DND-41 (cell line): ENCODE measurements at regions not wholly inside any gene's neighbourhood (a gene's known extent, or its start where the extent isn't known, plus 50 kb on each side); places are given as distances from the start of the nearest gene placed in this dataset.

ENCODE experiments used
- ATAC-seq: fragments of 200-7000 bp; cut with Tn5 transposase; 3 replicates; pipeline ENCODE4 v1.9.1; 2021; ENCODE audit warnings: low read depth; ENCODE audit not compliant: insufficient read depth
- DNase-seq: peaks from one replicate; pipeline ENCODE4 v3.0.0-alpha.2; 2020
- H2AFZ ChIP-seq: 2 replicates; pipeline ENCODE4 v1.6.0; 2012; ENCODE audit warnings: low read depth, low read length
- H3K27ac ChIP-seq: 2 replicates; pipeline ENCODE4 v1.5.1; 2012; ENCODE audit warnings: low read length, inconsistent platforms
- H3K27me3 ChIP-seq: fragments of 200-600 bp; sonication (generic); 2 replicates; pipeline ENCODE4 v1.6.0; 2012; ENCODE audit warnings: low read length, mild to moderate bottlenecking, inconsistent platforms; ENCODE audit not compliant: insufficient read depth, poor library complexity
- H3K36me3 ChIP-seq: 2 replicates; pipeline ENCODE4 v1.5.1; 2012; ENCODE audit warnings: low read length, inconsistent platforms; ENCODE audit not compliant: insufficient read depth
- H3K4me1 ChIP-seq: 2 replicates; pipeline ENCODE4 v1.5.1; 2012; ENCODE audit warnings: mild to moderate bottlenecking, low read length; ENCODE audit not compliant: insufficient read depth
- H3K4me2 ChIP-seq: 2 replicates; pipeline ENCODE4 v1.6.0; 2012; ENCODE audit warnings: mild to moderate bottlenecking, moderate library complexity, low read length, inconsistent platforms; ENCODE audit not compliant: insufficient read depth
- H3K4me3 ChIP-seq, 2 experiments: fragments of 200-600 bp in 1 of 2; shearing (Covaris generic) in 1 of 2; 2 replicates each; pipeline ENCODE4 v1.5.1; 2012 to 2016; ENCODE audit warnings: inconsistent platforms in 2 of 2, low read length in 2 of 2, mild to moderate bottlenecking in 2 of 2, low read depth in 1 of 2, moderate library complexity in 1 of 2
- H3K79me2 ChIP-seq: 2 replicates; pipeline ENCODE4 v1.6.0; 2012; ENCODE audit warnings: low read length, inconsistent platforms; ENCODE audit not compliant: insufficient read depth
- H3K9ac ChIP-seq: 2 replicates; pipeline ENCODE4 v1.6.0; 2012; ENCODE audit warnings: low read depth, mild to moderate bottlenecking, inconsistent platforms, low read length, moderate library complexity
- H3K9me3 ChIP-seq: 2 replicates; pipeline ENCODE4 v1.5.1; 2012; ENCODE audit warnings: low read length, moderate library complexity, mild to moderate bottlenecking, inconsistent platforms; ENCODE audit not compliant: insufficient read depth, severe bottlenecking
- H4K20me1 ChIP-seq: 2 replicates; pipeline ENCODE4 v1.6.0; 2012; ENCODE audit warnings: low read length; ENCODE audit not compliant: insufficient read depth
- EZH2 ChIP-seq: IDR thresholded peaks from 3 replicates; pipeline ENCODE4 v1.6.1; 2012; ENCODE audit warnings: borderline replicate concordance, low read depth, mild to moderate bottlenecking, moderate library complexity, low read length, inconsistent platforms; ENCODE audit not compliant: severe bottlenecking
- TF ChIP-seq, protein P1 (sequence below): IDR thresholded peaks from 2 replicates; pipeline ENCODE4 v1.5.1; 2012; ENCODE audit warnings: borderline replicate concordance, low read length, moderate library complexity, mild to moderate bottlenecking; ENCODE audit not compliant: poor library complexity, severe bottlenecking; ENCODE audit errors: extremely low read depth

DNA sequence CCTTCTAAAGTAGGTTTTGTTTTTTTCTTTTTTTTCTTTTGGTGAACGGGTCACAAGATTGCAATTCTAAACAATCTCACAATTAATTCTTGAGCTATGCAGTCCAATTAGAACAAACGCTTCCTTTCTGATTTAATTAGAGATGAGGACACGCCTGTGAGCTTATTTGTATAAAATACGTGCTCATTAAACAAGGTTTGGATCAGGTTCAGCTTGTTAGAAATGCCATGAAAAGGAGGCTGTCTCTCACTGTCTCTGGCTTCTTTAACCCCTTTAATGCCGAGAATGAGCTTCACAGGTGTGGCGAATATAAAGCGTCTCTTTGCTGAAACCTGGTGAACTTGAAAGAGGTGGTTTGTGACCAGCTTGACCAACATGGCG is 191.8 kb downstream of the GAS1 start:
- no peaks in the 10 kb centered on the region for H3K4me1 ChIP-seq
- no peaks in the 10 kb centered on the region for H4K20me1 ChIP-seq
- no peaks in the 10 kb centered on the region for H3K27me3 ChIP-seq
- H3K9me3 ChIP-seq: no peaks in the 10 kb centered on the region
- H3K9ac ChIP-seq: no peak overlapping the region
- H3K27ac ChIP-seq: no peak overlapping the region
- ATAC-seq (no peak), DNase-seq (no peak)
- no peak overlapping the region for H3K4me3 ChIP-seq
- no peak overlapping the region for H2AFZ ChIP-seq
- H3K79me2 ChIP-seq: no peaks in the 10 kb centered on the region
- H3K36me3 ChIP-seq: no peaks in the 10 kb centered on the region
- no peak for TF ChIP-seq EZH2
- TF ChIP-seq, protein P1, sequence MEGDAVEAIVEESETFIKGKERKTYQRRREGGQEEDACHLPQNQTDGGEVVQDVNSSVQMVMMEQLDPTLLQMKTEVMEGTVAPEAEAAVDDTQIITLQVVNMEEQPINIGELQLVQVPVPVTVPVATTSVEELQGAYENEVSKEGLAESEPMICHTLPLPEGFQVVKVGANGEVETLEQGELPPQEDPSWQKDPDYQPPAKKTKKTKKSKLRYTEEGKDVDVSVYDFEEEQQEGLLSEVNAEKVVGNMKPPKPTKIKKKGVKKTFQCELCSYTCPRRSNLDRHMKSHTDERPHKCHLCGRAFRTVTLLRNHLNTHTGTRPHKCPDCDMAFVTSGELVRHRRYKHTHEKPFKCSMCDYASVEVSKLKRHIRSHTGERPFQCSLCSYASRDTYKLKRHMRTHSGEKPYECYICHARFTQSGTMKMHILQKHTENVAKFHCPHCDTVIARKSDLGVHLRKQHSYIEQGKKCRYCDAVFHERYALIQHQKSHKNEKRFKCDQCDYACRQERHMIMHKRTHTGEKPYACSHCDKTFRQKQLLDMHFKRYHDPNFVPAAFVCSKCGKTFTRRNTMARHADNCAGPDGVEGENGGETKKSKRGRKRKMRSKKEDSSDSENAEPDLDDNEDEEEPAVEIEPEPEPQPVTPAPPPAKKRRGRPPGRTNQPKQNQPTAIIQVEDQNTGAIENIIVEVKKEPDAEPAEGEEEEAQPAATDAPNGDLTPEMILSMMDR: no peak
- H3K4me2 ChIP-seq: no peak overlapping the region

DNA sequence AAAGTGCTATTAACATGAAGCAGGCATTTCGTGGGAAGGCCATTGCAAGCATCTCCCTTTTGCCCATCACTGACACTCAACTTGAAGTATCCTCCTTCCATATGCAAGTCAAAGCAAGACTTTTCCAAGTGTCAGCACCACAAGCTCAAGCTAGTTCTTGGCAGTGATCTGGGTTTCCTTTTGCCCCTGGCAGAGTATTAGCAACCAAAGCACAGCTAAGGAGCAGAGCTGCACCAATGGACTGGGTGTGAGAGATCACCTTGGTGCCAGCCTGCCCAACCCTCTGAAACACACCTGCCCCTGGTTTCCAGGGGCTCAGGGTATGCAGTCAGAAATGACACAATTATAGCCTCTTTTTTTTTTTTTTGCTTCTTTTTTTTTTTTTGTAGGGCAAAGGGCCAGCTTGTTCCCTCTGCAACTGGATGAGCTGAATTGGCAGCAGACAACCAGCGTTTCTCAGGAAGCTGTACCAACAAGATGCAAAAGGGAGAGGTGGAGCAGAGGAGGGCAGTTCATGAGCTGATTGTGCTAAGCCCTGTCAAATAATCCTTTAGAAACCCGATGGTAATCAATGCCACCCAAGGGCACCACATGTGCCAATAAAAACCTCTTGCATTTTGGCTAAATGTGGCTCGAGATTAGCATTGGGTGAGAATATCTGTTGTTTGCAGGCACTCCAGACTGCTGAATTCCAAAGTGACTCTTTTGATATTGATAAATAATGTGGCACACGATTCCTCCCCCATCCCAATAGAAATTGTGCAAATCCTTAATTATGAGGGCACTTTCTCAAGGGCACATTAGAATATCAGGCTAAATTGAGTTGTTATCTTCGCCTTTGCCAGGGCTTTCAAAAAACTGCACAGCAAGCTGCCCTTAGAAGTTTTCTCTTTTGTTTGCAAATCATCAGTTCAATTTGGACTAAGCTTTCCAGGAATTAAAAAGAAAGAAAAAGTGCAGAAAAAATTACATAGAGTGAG is 192.4 kb downstream of the GAS1 start:
- Histone ChIP-seq H3K9ac (no peak overlapping the region), H3K4me3 (no peak overlapping the region), H3K4me1 (no peaks in the 10 kb centered on the region), H4K20me1 (no peaks in the 10 kb centered on the region), H3K36me3 (no peaks in the 10 kb centered on the region), H3K27me3 (no peaks in the 10 kb centered on the region), H3K9me3 (no peaks in the 10 kb centered on the region), H3K79me2 (no peaks in the 10 kb centered on the region), H3K27ac (no peak overlapping the region), H2AFZ (no peak overlapping the region), H3K4me2 (no peak overlapping the region)
- ATAC-seq (no peak), DNase-seq (no peak)
- TF ChIP-seq, protein P1: no peak
- TF ChIP-seq EZH2: no peak

DNA sequence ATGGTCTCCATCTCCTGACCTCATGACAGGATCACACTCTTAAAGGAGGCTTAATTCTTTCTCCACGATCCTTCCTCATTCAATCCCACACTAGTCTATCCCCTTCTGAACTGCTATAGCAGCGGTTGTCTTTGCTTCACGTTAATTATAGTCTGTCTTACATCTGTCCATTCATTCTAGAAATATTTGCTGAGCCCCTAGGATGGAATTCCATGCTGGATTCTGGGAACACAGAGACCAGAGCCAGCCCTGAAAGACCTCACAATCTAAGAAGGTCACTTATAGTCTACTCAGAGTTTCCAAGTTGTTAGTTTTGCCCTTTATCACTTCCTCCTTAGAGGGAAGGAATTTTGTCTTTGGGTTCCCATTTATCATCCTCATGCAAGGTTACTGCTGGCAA is 193.5 kb downstream of the GAS1 start:
- H3K79me2 ChIP-seq: no peaks in the 10 kb centered on the region
- H2AFZ ChIP-seq: no peak overlapping the region
- H3K4me3 ChIP-seq: no peak overlapping the region
- DNase-seq: no peak
- no peak for TF ChIP-seq EZH2
- TF ChIP-seq, protein P1: no peak
- no peaks in the 10 kb centered on the region for H3K9me3 ChIP-seq
- no peak overlapping the region for H3K27ac ChIP-seq
- no peaks in the 10 kb centered on the region for H3K4me1 ChIP-seq
- H3K9ac ChIP-seq: no peak overlapping the region
- H3K27me3 ChIP-seq: no peaks in the 10 kb centered on the region
- no peak overlapping the region for H3K4me2 ChIP-seq
- no peaks in the 10 kb centered on the region for H3K36me3 ChIP-seq
- no peaks in the 10 kb centered on the region for H4K20me1 ChIP-seq
- ATAC-seq: no peak
